Natural killer cell treated with Interleukin-12 subunit alpha and Interleukin-12 subunit beta and Interleukin-15 and Interleukin-18, amount 100 ng/mL, for 72 hours (primary cell): ENCODE measurements at regions not wholly inside any gene's neighbourhood (a gene's known extent, or its start where the extent isn't known, plus 50 kb on each side); places are given as distances from the start of the nearest gene placed in this dataset.

Experiments used
- ATAC-seq, 2 donors: fragments of 150-1000 bp; cut with Tn5 transposase in 1 of 2; sonication (Bioruptor Pico), chemical (Tn5 transposase) in 1 of 2; 2 replicates each; pipeline ENCODE4 v1.10.0; 2021
- DNase-seq: peaks from one replicate; pipeline ENCODE4 v3.0.0; 2022; ENCODE audit warnings: low spot score
- H3K27ac Mint-ChIP-seq, 2 donors: 1 replicate in 1 of 2; 2 replicates in 1 of 2; pipeline ENCODE4 v1.8.0; 2022; ENCODE audit warnings: mixed read lengths in 2 of 2, mild to moderate bottlenecking in 1 of 2, moderate library complexity in 1 of 2
- H3K27me3 Mint-ChIP-seq, 2 donors: 1 replicate in 1 of 2; 2 replicates in 1 of 2; pipeline ENCODE4 v1.8.0; 2022; ENCODE audit warnings: mixed read lengths in 2 of 2
- H3K36me3 Mint-ChIP-seq: one replicate; pipeline ENCODE4 v1.8.0; 2022; ENCODE audit warnings: mixed read lengths
- H3K4me1 Mint-ChIP-seq, 2 donors: 1 replicate in 1 of 2; 2 replicates in 1 of 2; pipeline ENCODE4 v1.8.0; 2022; ENCODE audit warnings: low read depth in 2 of 2, mixed read lengths in 2 of 2, mild to moderate bottlenecking in 1 of 2
- H3K4me3 Mint-ChIP-seq: one replicate; pipeline ENCODE4 v1.8.0; 2022; ENCODE audit warnings: mixed read lengths
- H3K9me3 Mint-ChIP-seq: 2 replicates; pipeline ENCODE4 v1.8.0; 2022; ENCODE audit warnings: mixed read lengths

GRCh38 chr18:70450426-70451253 is 161.8 kb downstream of the SOCS6 start:
- H3K4me1 Mint-ChIP-seq = no peaks in the 10 kb centered on the region
- H3K27ac Mint-ChIP-seq = no peak overlapping the region

GRCh38 chr18:70448588-70448987 is 159.7 kb downstream of the SOCS6 start:
- H3K27ac Mint-ChIP-seq = no peak overlapping the region
- H3K4me1 Mint-ChIP-seq = no peaks in the 10 kb centered on the region
- DNase-seq = no peak
- ATAC-seq = no peak
- H3K27me3 Mint-ChIP-seq = peaks cover 4 to 6% of the 10 kb centered on the region in 2 donors
- no peak overlapping the region for H3K4me3 Mint-ChIP-seq
- H3K36me3 Mint-ChIP-seq = no peaks in the 10 kb centered on the region
- H3K9me3 Mint-ChIP-seq = no peaks in the 10 kb centered on the region

More at GRCh38 chr18:70450426-70451253, 161.8 kb downstream of the SOCS6 start:
- DNase-seq = no peak
- ATAC-seq = no peak
- H3K9me3 Mint-ChIP-seq = no peaks in the 10 kb centered on the region
- no peak overlapping the region for H3K4me3 Mint-ChIP-seq
- no peaks in the 10 kb centered on the region for H3K36me3 Mint-ChIP-seq
- H3K27me3 Mint-ChIP-seq = peaks cover 4 to 6% of the 10 kb centered on the region in 2 donors

- no peaks in the 10 kb centered on the region for H3K4me1 Mint-ChIP-seq
- ATAC-seq (no peak), DNase-seq (no peak)
- no peak overlapping the region for H3K27ac Mint-ChIP-seq
- H3K27me3 Mint-ChIP-seq = peaks cover 0 to 4% of the 10 kb centered on the region in 2 donors
- H3K9me3 Mint-ChIP-seq = peaks cover 5% of the 10 kb centered on the region
- no peak overlapping the region for H3K4me3 Mint-ChIP-seq
- peaks cover 6% of the 10 kb centered on the region for H3K36me3 Mint-ChIP-seq
Observed at GRCh38 chr18:70446063-70446462, 157.2 kb downstream of the SOCS6 start.

- DNase-seq (no peak), ATAC-seq (no peak)
- H3K9me3 Mint-ChIP-seq = peaks cover 5% of the 10 kb centered on the region
- no peaks in the 10 kb centered on the region for H3K4me1 Mint-ChIP-seq
- H3K36me3 Mint-ChIP-seq = peaks cover 6% of the 10 kb centered on the region
- H3K4me3 Mint-ChIP-seq = no peak overlapping the region
- peaks cover 0 to 4% of the 10 kb centered on the region in 2 donors for H3K27me3 Mint-ChIP-seq
- no peak overlapping the region for H3K27ac Mint-ChIP-seq
Observed at GRCh38 chr18:70442933-70443332, 154.1 kb downstream of the SOCS6 start.

- Mint-ChIP-seq H3K27me3 (peaks cover 0 to 2% of the 10 kb centered on the region in 2 donors), H3K4me1 (no peaks in the 10 kb centered on the region), H3K36me3 (no peaks in the 10 kb centered on the region), H3K9me3 (no peaks in the 10 kb centered on the region), H3K27ac (no peak overlapping the region), H3K4me3 (no peak overlapping the region)
- DNase-seq = no peak
- ATAC-seq = no peak
Observed at GRCh38 chr18:70432804-70433400, 144.1 kb downstream of the SOCS6 start.

- Mint-ChIP-seq H3K4me1 (no peaks in the 10 kb centered on the region), H3K4me3 (no peak overlapping the region), H3K27me3 (peaks cover 0 to 2% of the 10 kb centered on the region in 2 donors), H3K27ac (no peak overlapping the region), H3K36me3 (no peaks in the 10 kb centered on the region), H3K9me3 (no peaks in the 10 kb centered on the region)
- ATAC-seq (no peak), DNase-seq (no peak)
Observed at GRCh38 chr18:70431203-70431624, 142.4 kb downstream of the SOCS6 start.

- H3K36me3 Mint-ChIP-seq = no peaks in the 10 kb centered on the region
- ATAC-seq (no peak), DNase-seq (no peak)
- H3K4me1 Mint-ChIP-seq = no peaks in the 10 kb centered on the region
- H3K9me3 Mint-ChIP-seq = no peaks in the 10 kb centered on the region
- H3K27me3 Mint-ChIP-seq = no peaks in the 10 kb centered on the region
- H3K27ac Mint-ChIP-seq = no peak overlapping the region
- no peak overlapping the region for H3K4me3 Mint-ChIP-seq
Observed at GRCh38 chr18:70430501-70431173, 141.8 kb downstream of the SOCS6 start.

GRCh38 chr18:70429847-70430500 is 141.1 kb downstream of the SOCS6 start:
- H3K27me3 Mint-ChIP-seq = no peaks in the 10 kb centered on the region
- H3K36me3 Mint-ChIP-seq = no peaks in the 10 kb centered on the region
- ATAC-seq (no peak), DNase-seq (no peak)
- H3K4me1 Mint-ChIP-seq = no peaks in the 10 kb centered on the region
- no peak overlapping the region for H3K27ac Mint-ChIP-seq
- H3K4me3 Mint-ChIP-seq = no peak overlapping the region
- no peaks in the 10 kb centered on the region for H3K9me3 Mint-ChIP-seq

GRCh38 chr18:70428439-70428838 is 139.6 kb downstream of the SOCS6 start:
- Mint-ChIP-seq H3K9me3 (no peaks in the 10 kb centered on the region), H3K27me3 (peaks cover 0 to under 1% of the 10 kb centered on the region in 2 donors), H3K4me3 (no peak overlapping the region), H3K36me3 (no peaks in the 10 kb centered on the region), H3K27ac (no peak overlapping the region), H3K4me1 (no peaks in the 10 kb centered on the region)
- DNase-seq (no peak), ATAC-seq (no peak)

GRCh38 chr18:70426818-70427217 is 138.0 kb downstream of the SOCS6 start:
- no peak overlapping the region for H3K27ac Mint-ChIP-seq
- H3K36me3 Mint-ChIP-seq = no peaks in the 10 kb centered on the region
- ATAC-seq (no peak), DNase-seq (no peak)
- peaks cover 0 to 13% of the 10 kb centered on the region in 2 donors for H3K27me3 Mint-ChIP-seq
- no peak overlapping the region for H3K4me3 Mint-ChIP-seq
- no peaks in the 10 kb centered on the region for H3K4me1 Mint-ChIP-seq
- no peaks in the 10 kb centered on the region for H3K9me3 Mint-ChIP-seq

- Mint-ChIP-seq H3K4me1 (no peaks in the 10 kb centered on the region), H3K27me3 (peaks cover 2 to 18% of the 10 kb centered on the region in 2 donors), H3K36me3 (no peaks in the 10 kb centered on the region), H3K27ac (no peak overlapping the region), H3K9me3 (no peaks in the 10 kb centered on the region), H3K4me3 (no peak overlapping the region)
- DNase-seq = no peak
- ATAC-seq = no peak
Observed at GRCh38 chr18:70425236-70425635, 136.4 kb downstream of the SOCS6 start.

GRCh38 chr18:70423988-70424387 is 135.1 kb downstream of the SOCS6 start:
- H3K4me3 Mint-ChIP-seq = no peak overlapping the region
- peaks cover 4 to 18% of the 10 kb centered on the region in 2 donors for H3K27me3 Mint-ChIP-seq
- no peak for DNase-seq
- H3K27ac Mint-ChIP-seq = no peak overlapping the region
- H3K9me3 Mint-ChIP-seq = no peaks in the 10 kb centered on the region
- H3K36me3 Mint-ChIP-seq = no peaks in the 10 kb centered on the region
- no peaks in the 10 kb centered on the region for H3K4me1 Mint-ChIP-seq
- no peak for ATAC-seq

- H3K27ac Mint-ChIP-seq = no peak overlapping the region
- DNase-seq (no peak), ATAC-seq (no peak)
- no peak overlapping the region for H3K4me3 Mint-ChIP-seq
- no peaks in the 10 kb centered on the region for H3K4me1 Mint-ChIP-seq
- H3K27me3 Mint-ChIP-seq = peaks cover 9 to 18% of the 10 kb centered on the region in 2 donors
- no peaks in the 10 kb centered on the region for H3K36me3 Mint-ChIP-seq
- H3K9me3 Mint-ChIP-seq = no peaks in the 10 kb centered on the region
Observed at GRCh38 chr18:70423120-70423519, 134.3 kb downstream of the SOCS6 start.
